Erythroblast (primary cell): ENCODE measurements at regions not wholly inside any gene's neighbourhood (a gene's known extent, or its start where the extent isn't known, plus 50 kb on each side); places are given as distances from the start of the nearest gene placed in this dataset.

Source experiments
- GATA1 ChIP-seq: IDR thresholded peaks from 2 replicates; pipeline ENCODE4 v1.6.1; 2011; ENCODE audit warnings: low read depth, mild to moderate bottlenecking, control low read depth, low read length, moderate library complexity
- POLR2A ChIP-seq: IDR thresholded peaks from 2 replicates; pipeline ENCODE4 v1.6.1; 2011; ENCODE audit warnings: mild to moderate bottlenecking, low read length

DNA sequence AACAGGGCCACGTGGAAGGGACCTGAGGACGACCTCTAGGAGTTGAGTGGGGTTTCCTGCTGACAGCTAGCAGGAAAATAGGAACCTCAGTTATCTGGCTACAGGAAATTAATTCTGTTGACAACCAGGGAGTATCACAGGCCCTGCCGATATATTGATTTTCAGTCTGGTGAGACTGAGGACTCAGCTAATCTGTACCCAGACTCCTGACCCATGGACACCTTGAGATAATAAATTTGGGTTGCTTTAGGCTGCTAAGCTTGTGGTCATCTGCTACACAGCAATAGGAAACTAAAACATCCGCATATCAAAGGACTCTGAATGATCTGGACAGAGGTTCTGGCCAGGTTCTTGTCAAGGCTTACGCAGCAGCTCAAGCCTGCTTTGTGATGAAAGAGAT, 80.8 kb upstream of the CNEP1R1 start:
- TF ChIP-seq POLR2A (no peak), GATA1 (no peak)
